Mesenchymal stem cell (in vitro differentiated cells and primary cell): ENCODE measurements at regions not wholly inside any gene's neighbourhood (a gene's known extent, or its start where the extent isn't known, plus 50 kb on each side); places are given as distances from the start of the nearest gene placed in this dataset.

Experiments used
- DNase-seq: peaks from one replicate; pipeline ENCODE4 v3.0.0-alpha.2; 2013
- H2AFZ ChIP-seq: one replicate; pipeline ENCODE4 v1.6.1; 2013; ENCODE audit warnings: low read depth, mild to moderate bottlenecking, control low read depth, inconsistent platforms, low read length, moderate library complexity
- H2AK5ac ChIP-seq: 2 replicates; pipeline ENCODE4 v1.6.1; 2013; ENCODE audit warnings: low read length, moderate library complexity, mild to moderate bottlenecking, inconsistent platforms; ENCODE audit not compliant: severe bottlenecking
- H2BK120ac ChIP-seq: one replicate; pipeline ENCODE4 v1.6.1; 2013; ENCODE audit warnings: low read depth, mild to moderate bottlenecking, inconsistent platforms, low read length, moderate library complexity
- H2BK12ac ChIP-seq, 2 experiments: one replicate each; pipeline ENCODE4 v1.6.1; 2013; ENCODE audit warnings: inconsistent platforms in 2 of 2, low read length in 2 of 2, mild to moderate bottlenecking in 2 of 2, moderate library complexity in 2 of 2, control low read depth in 1 of 2
- H2BK15ac ChIP-seq: one replicate; pipeline ENCODE4 v1.6.1; 2013; ENCODE audit warnings: mild to moderate bottlenecking, low read depth, inconsistent platforms; ENCODE audit not compliant: poor library complexity, severe bottlenecking
- H2BK5ac ChIP-seq: 2 replicates; pipeline ENCODE4 v1.6.1; 2013; ENCODE audit warnings: low read depth, mild to moderate bottlenecking, low read length, control low read depth, inconsistent platforms; ENCODE audit not compliant: poor library complexity, severe bottlenecking
- H3K14ac ChIP-seq, 2 experiments: one replicate each; pipeline ENCODE4 v1.6.1; 2013; ENCODE audit warnings: inconsistent platforms in 2 of 2, low read length in 2 of 2, control low read depth in 1 of 2, mild to moderate bottlenecking in 1 of 2, moderate library complexity in 1 of 2
- H3K18ac ChIP-seq, 2 experiments: one replicate each; pipeline ENCODE4 v1.6.1; 2013; ENCODE audit warnings: inconsistent platforms in 2 of 2, low read length in 2 of 2, control low read depth in 1 of 2, low read depth in 1 of 2, mild to moderate bottlenecking in 1 of 2
- H3K23ac ChIP-seq, 2 experiments: one replicate each; pipeline ENCODE4 v1.6.1; 2013; ENCODE audit warnings: inconsistent platforms in 2 of 2, low read length in 2 of 2, mild to moderate bottlenecking in 2 of 2, moderate library complexity in 2 of 2, control low read depth in 1 of 2
- H3K27ac ChIP-seq: 2 replicates; pipeline ENCODE4 v1.5.1; 2013; ENCODE audit warnings: mild to moderate bottlenecking, moderate library complexity, low read length, control low read depth, inconsistent platforms; ENCODE audit not compliant: poor library complexity, severe bottlenecking
- H3K27me3 ChIP-seq, 2 experiments: 2 replicates each; pipeline versions ENCODE4 v1.6.1 to v1.7.0; 2013; ENCODE audit warnings: low read length in 2 of 2, mild to moderate bottlenecking in 2 of 2, moderate library complexity in 2 of 2, control low read depth in 1 of 2, inconsistent platforms in 1 of 2; ENCODE audit not compliant: control insufficient read depth in 1 of 2, insufficient read depth in 1 of 2
- H3K36me3 ChIP-seq, 2 experiments: 2 replicates each; pipeline versions ENCODE4 v1.6.1 to v1.7.0; 2013; ENCODE audit warnings: low read length in 2 of 2, control low read depth in 1 of 2, inconsistent platforms in 1 of 2, low read depth in 1 of 2, mild to moderate bottlenecking in 1 of 2; ENCODE audit not compliant: insufficient read depth in 2 of 2, control insufficient read depth in 1 of 2
- H3K4ac ChIP-seq, 2 experiments: one replicate each; pipeline ENCODE4 v1.6.1; 2013; ENCODE audit warnings: inconsistent platforms in 2 of 2, low read length in 2 of 2, mild to moderate bottlenecking in 2 of 2, moderate library complexity in 2 of 2, control low read depth in 1 of 2, low read depth in 1 of 2
- H3K4me1 ChIP-seq: 2 replicates; pipeline ENCODE4 v1.6.1; 2013; ENCODE audit warnings: low read depth, low read length, control low read depth; ENCODE audit not compliant: control insufficient read depth, insufficient read depth
- H3K4me2 ChIP-seq: 2 replicates; pipeline ENCODE4 v1.6.1; 2013; ENCODE audit warnings: low read length, mild to moderate bottlenecking, inconsistent platforms; ENCODE audit not compliant: poor library complexity, severe bottlenecking
- H3K4me3 ChIP-seq, 2 experiments: 2 replicates each; pipeline versions ENCODE4 v1.5.1 to v1.7.0; 2013; ENCODE audit warnings: low read length in 2 of 2, mild to moderate bottlenecking in 2 of 2, control low read depth in 1 of 2, low read depth in 1 of 2; ENCODE audit not compliant: insufficient read depth in 1 of 2
- H3K79me1 ChIP-seq: replicated peaks from 2 replicates; pipeline ENCODE4 v1.6.1; 2013; ENCODE audit warnings: mild to moderate bottlenecking, control low read depth, low read length, inconsistent platforms; ENCODE audit not compliant: poor library complexity, severe bottlenecking
- H3K9ac ChIP-seq: 2 replicates; pipeline ENCODE4 v1.7.0; 2013; ENCODE audit warnings: mild to moderate bottlenecking, low read length, moderate library complexity
- H3K9me3 ChIP-seq: 2 replicates; pipeline ENCODE4 v1.7.0; 2013; ENCODE audit warnings: mild to moderate bottlenecking, low read length; ENCODE audit not compliant: control insufficient read depth
- H4K8ac ChIP-seq: one replicate; pipeline ENCODE4 v1.6.1; 2013; ENCODE audit warnings: inconsistent platforms, mild to moderate bottlenecking, low read length, moderate library complexity
- H4K91ac ChIP-seq: one replicate; pipeline ENCODE4 v1.6.1; 2013; ENCODE audit warnings: mild to moderate bottlenecking, low read length, inconsistent platforms
- WGBS: methylation state at CpG from one replicate; pipeline ENCODE4 v1.1.7; 2013; ENCODE audit warnings: mixed read lengths; 5-methylcytosine and 5-hydroxymethylcytosine counted together

DNA sequence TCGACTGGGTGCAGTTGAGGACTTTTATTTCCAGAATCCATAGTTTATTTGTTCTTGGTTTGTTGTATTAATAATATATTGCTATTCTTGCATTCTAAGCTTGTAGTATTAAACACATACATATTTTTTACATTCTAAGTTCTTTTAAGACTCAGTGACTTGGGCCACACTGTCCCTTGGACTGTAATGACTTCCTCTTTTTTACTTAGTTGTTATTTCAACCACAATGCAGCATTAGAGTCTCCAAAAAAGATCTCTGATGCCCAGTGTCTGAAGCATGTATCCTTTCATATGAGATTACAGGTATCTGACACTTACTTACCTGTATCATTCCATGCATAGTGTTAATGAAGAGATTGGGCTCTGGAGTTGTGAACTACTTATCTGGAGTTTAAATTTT lies 864.9 kb upstream of the PCDH20 start:
- Histone ChIP-seq H2BK5ac (no peak overlapping the region), H2AFZ (no peak overlapping the region), H3K4me1 (no peaks in the 10 kb centered on the region), H3K9me3 (no peaks in the 10 kb centered on the region), H3K79me1 (no peaks in the 10 kb centered on the region), H3K4me3 (no peak overlapping the region), H3K27ac (no peak overlapping the region), H3K23ac (no peak overlapping the region), H3K27me3 (no peaks in the 10 kb centered on the region), H3K14ac (no peak overlapping the region), H2BK120ac (no peak overlapping the region), H2AK5ac (no peak overlapping the region), H2BK12ac (no peak overlapping the region), H3K4me2 (no peak overlapping the region), H3K18ac (no peak overlapping the region), H2BK15ac (no peak overlapping the region), H4K8ac (no peak overlapping the region), H3K9ac (no peak overlapping the region), H3K36me3 (no peaks in the 10 kb centered on the region), H3K4ac (no peak overlapping the region), H4K91ac (no peak overlapping the region)
- DNase-seq, result no peak
- no CpG with 5 or more reads among the region's 1 CpG for WGBS

DNA sequence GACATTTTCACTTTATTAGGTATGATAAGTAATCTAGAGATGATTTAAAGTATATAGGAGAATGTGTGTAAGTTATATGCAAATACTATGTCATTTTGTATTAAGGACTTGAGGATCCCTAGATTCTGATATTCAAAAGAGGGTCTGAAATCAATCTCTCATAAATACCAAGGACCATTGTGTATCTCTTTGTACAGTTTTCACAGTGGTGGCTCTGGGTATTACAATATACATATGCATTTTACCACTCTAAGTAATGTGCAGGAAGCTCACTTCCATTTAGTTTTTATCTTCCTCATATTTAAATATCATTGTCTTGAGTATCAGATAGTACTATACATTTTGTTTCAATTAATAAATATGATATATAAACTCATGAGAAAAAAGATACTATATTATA lies 862.6 kb upstream of the PCDH20 start:
- no peak overlapping the region for H2BK12ac ChIP-seq
- no peak overlapping the region for H3K4ac ChIP-seq
- no peak overlapping the region for H2BK5ac ChIP-seq
- H3K27ac ChIP-seq, result no peak overlapping the region
- H4K91ac ChIP-seq, result no peak overlapping the region
- no peak overlapping the region for H3K9ac ChIP-seq
- no peak overlapping the region for H3K14ac ChIP-seq
- H2AK5ac ChIP-seq, result no peak overlapping the region
- H2BK120ac ChIP-seq, result no peak overlapping the region
- no peak for DNase-seq
- no peaks in the 10 kb centered on the region for H3K36me3 ChIP-seq
- H2AFZ ChIP-seq, result no peak overlapping the region
- H3K4me3 ChIP-seq, result no peak overlapping the region
- no peak overlapping the region for H2BK15ac ChIP-seq
- H4K8ac ChIP-seq, result no peak overlapping the region
- no peaks in the 10 kb centered on the region for H3K27me3 ChIP-seq
- H3K23ac ChIP-seq, result no peak overlapping the region
- no peaks in the 10 kb centered on the region for H3K4me1 ChIP-seq
- H3K18ac ChIP-seq, result no peak overlapping the region
- H3K79me1 ChIP-seq, result no peaks in the 10 kb centered on the region
- no peaks in the 10 kb centered on the region for H3K9me3 ChIP-seq
- no peak overlapping the region for H3K4me2 ChIP-seq

- H3K79me1 ChIP-seq, result no peaks in the 10 kb centered on the region
- no peak overlapping the region for H4K91ac ChIP-seq
- no peaks in the 10 kb centered on the region for H3K4me1 ChIP-seq
Observed at GRCh38 chr13:62251734-62252133, 836.1 kb upstream of the PCDH20 start.

DNA sequence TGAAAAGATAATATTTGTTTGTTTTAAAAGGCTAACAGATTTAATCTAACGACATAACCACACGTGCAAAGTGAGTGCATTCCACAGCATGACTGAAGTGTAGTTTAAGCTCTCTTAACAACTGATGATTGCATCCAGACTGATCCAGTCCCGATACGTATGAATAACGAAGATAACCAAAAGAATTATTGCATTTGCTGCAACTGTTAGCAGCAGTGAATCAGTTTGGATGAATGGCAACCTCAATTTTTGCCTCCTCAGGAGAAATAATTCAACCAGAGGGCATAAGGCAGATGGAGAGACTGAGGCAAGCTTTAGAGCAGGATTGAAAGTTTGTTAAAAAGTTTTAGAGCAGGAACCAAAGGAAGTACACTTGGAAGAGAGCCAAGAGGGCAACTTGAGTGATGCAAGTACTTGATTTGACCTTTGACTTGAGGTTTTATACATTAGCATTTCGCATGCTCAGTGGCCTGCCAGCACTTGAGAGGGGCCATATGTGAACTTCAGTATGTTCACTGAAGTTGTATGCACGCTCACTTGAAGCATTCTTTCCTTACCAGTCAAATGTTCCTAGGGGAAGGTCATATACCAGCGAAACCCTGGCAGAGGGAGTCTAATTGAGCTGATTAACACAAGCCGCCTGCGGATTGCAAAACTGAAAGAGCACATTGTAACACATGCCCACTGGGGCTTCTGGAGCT lies 835.0 kb upstream of the PCDH20 start:
- Histone ChIP-seq H3K4ac (no peak overlapping the region), H4K91ac (no peak overlapping the region), H3K23ac (no peak overlapping the region), H2AK5ac (no peak overlapping the region), H3K18ac (no peak overlapping the region), H2BK5ac (peak overlapping the region; percentile 46), H2BK12ac (no peak overlapping the region), H2AFZ (no peak overlapping the region), H3K9ac (no peak overlapping the region), H3K4me3 (no peak overlapping the region), H3K4me1 (no peaks in the 10 kb centered on the region), H4K8ac (no peak overlapping the region), H2BK120ac (no peak overlapping the region), H3K27ac (no peak overlapping the region), H3K27me3 (no peaks in the 10 kb centered on the region), H3K79me1 (no peaks in the 10 kb centered on the region), H3K4me2 (no peak overlapping the region), H3K9me3 (no peaks in the 10 kb centered on the region), H3K36me3 (no peaks in the 10 kb centered on the region), H2BK15ac (no peak overlapping the region), H3K14ac (no peak overlapping the region)
- 5% methylated on average over 10 of the region's 10 CpGs for WGBS
- peak; percentile 92 for DNase-seq

More at GRCh38 chr13:62251734-62252133, 836.1 kb upstream of the PCDH20 start:
- H3K36me3 ChIP-seq, result no peaks in the 10 kb centered on the region
- no peaks in the 10 kb centered on the region for H3K9me3 ChIP-seq
- H3K4ac ChIP-seq, result no peak overlapping the region
- H2AK5ac ChIP-seq, result no peak overlapping the region
- no peak overlapping the region for H2AFZ ChIP-seq
- DNase-seq, result no peak
- no peak overlapping the region for H2BK12ac ChIP-seq
- no peak overlapping the region for H3K23ac ChIP-seq
- no peak overlapping the region for H3K27ac ChIP-seq
- no peak overlapping the region for H3K4me2 ChIP-seq
- H3K27me3 ChIP-seq, result no peaks in the 10 kb centered on the region
- H2BK15ac ChIP-seq, result no peak overlapping the region
- no peak overlapping the region for H3K4me3 ChIP-seq
- no peak overlapping the region for H4K8ac ChIP-seq
- H3K14ac ChIP-seq, result no peak overlapping the region
- 79% methylated on average over 2 of the region's 2 CpGs for WGBS
- H2BK5ac ChIP-seq, result no peak overlapping the region
- H3K18ac ChIP-seq, result no peak overlapping the region
- H3K9ac ChIP-seq, result no peak overlapping the region
- no peak overlapping the region for H2BK120ac ChIP-seq
